ENCODE measurements at regions not wholly inside any gene's neighbourhood (a gene's known extent, or its start where the extent isn't known, plus 50 kb on each side); places are given as distances from the start of the nearest gene placed in this dataset.

- POLR2A ChIA-PET (ENCODE audit: low non-redundant PET): no interaction called here
- no peak overlapping the region for H3K27ac ChIP-seq
- TF ChIP-seq, protein P1, sequence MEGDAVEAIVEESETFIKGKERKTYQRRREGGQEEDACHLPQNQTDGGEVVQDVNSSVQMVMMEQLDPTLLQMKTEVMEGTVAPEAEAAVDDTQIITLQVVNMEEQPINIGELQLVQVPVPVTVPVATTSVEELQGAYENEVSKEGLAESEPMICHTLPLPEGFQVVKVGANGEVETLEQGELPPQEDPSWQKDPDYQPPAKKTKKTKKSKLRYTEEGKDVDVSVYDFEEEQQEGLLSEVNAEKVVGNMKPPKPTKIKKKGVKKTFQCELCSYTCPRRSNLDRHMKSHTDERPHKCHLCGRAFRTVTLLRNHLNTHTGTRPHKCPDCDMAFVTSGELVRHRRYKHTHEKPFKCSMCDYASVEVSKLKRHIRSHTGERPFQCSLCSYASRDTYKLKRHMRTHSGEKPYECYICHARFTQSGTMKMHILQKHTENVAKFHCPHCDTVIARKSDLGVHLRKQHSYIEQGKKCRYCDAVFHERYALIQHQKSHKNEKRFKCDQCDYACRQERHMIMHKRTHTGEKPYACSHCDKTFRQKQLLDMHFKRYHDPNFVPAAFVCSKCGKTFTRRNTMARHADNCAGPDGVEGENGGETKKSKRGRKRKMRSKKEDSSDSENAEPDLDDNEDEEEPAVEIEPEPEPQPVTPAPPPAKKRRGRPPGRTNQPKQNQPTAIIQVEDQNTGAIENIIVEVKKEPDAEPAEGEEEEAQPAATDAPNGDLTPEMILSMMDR (conservative IDR thresholded peaks at IDR 0.05; ENCODE audit: low read depth): no peak
- DNase-seq (ENCODE audit: low spot score): no peak
- CTCF ChIA-PET: no interaction called here
Observed at GRCh38 chr5:63050916-63051315, 472.3 kb downstream of the LRRC70 start.

GRCh38 chr5:63049935-63050334, 471.3 kb downstream of the LRRC70 start:
- TF ChIP-seq, protein P1 (conservative IDR thresholded peaks at IDR 0.05; ENCODE audit: low read depth): no peak
- POLR2A ChIA-PET (ENCODE audit: low non-redundant PET): no interaction called here
- H3K27ac ChIP-seq: no peak overlapping the region
- CTCF ChIA-PET: interaction anchor here (0.6 kb wide), 2 partner anchors 14 to 1652 kb away, joined by 3 to 4 read pairs; no protein-coding TSS in a partner anchor
- no peak for DNase-seq (ENCODE audit: low spot score)

GRCh38 chr5:63043792-63044191, 465.2 kb downstream of the LRRC70 start:
- no peak for DNase-seq (ENCODE audit: low spot score)
- CTCF ChIA-PET: no interaction called here
- POLR2A ChIA-PET (ENCODE audit: low non-redundant PET): no interaction called here
- no peak overlapping the region for H3K27ac ChIP-seq
- TF ChIP-seq, protein P1 (conservative IDR thresholded peaks at IDR 0.05; ENCODE audit: low read depth): no peak

DNA sequence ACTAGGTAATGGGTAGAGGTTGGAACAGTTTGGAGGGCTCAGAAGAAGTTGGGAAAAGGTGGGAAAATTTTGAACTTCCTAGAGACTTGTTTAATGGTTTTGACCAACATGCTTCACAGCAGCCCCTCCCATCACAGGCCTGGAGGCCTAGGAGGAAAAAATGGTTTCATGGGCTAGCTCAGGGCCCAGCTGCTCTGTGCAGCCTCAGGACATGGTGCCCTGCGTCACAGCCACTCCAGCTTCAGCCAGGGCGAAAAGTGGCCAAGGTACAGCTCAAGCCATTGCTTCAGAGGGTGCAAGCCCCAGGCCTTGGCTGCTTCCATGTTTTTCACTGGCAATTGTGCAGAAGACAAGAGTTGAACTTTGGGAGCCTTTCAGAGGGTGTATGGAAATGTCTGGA, 453.7 kb downstream of the LRRC70 start:
- DNase-seq (ENCODE audit: low spot score): no peak
- POLR2A ChIA-PET (ENCODE audit: low non-redundant PET): no interaction called here
- CTCF ChIA-PET: no interaction called here
- no peak overlapping the region for H3K27ac ChIP-seq
- TF ChIP-seq, protein P1 (conservative IDR thresholded peaks at IDR 0.05; ENCODE audit: low read depth): no peak

DNA sequence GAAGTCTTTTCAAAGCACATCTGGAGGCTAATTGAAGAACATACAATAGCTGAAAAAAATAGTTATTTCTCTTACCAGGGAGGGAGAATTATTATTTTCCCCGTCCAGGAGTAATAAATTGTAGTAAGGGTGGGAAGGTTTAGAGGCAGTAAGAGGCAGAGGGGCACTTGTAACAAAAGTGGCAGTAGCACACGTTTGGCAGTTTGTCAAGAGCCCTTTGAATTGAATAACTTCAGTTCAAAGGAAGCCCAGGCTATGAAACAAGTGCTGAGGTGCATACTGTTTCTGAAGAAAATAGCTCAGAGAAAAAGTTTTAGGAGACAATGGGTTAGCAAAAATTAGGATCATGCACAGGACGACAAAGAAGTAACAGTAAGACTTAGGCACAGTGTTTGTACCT, 451.3 kb downstream of the LRRC70 start:
- DNase-seq (ENCODE audit: low spot score): no peak
- TF ChIP-seq, protein P1 (conservative IDR thresholded peaks at IDR 0.05; ENCODE audit: low read depth): no peak
- POLR2A ChIA-PET (ENCODE audit: low non-redundant PET): no interaction called here
- no peak overlapping the region for H3K27ac ChIP-seq
- CTCF ChIA-PET: no interaction called here

GRCh38 chr5:63025679-63026078, 447.1 kb downstream of the LRRC70 start:
- TF ChIP-seq, protein P1 (conservative IDR thresholded peaks at IDR 0.05; ENCODE audit: low read depth): no peak
- H3K27ac ChIP-seq: no peak overlapping the region
- no peak for DNase-seq (ENCODE audit: low spot score)
- POLR2A ChIA-PET (ENCODE audit: low non-redundant PET): no interaction called here
- CTCF ChIA-PET: no interaction called here

DNA sequence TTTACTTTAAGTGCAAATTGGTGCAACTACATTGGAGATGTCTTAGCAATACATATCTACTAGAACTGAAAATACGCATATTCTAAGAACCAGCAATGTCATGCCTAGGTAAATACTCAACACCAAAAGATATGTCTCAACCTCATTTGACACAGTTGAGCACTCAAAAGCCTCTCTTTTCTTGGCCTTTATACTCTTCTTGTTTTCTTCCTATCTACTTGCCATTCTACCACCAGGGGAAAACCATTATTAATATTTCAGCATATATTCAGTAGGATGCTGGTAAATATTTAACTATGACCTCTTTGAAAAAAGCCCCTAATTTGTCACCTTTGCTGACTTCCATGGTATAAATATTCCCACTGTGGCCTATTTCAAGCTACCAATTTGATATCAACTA, 443.8 kb downstream of the LRRC70 start:
- DNase-seq (ENCODE audit: low spot score): no peak
- ChIA-PET CTCF (interaction anchor here (0.7 kb wide), 1 partner anchor 1275 kb away, joined by 3 read pairs; no protein-coding TSS in a partner anchor), POLR2A (ENCODE audit: low non-redundant PET) (no interaction called here)
- TF ChIP-seq, protein P1 (conservative IDR thresholded peaks at IDR 0.05; ENCODE audit: low read depth): no peak
- no peak overlapping the region for H3K27ac ChIP-seq

Data from RWPE1 (cell line).